ENCODE measurements at regions not wholly inside any gene's neighbourhood (a gene's known extent, or its start where the extent isn't known, plus 50 kb on each side); places are given as distances from the start of the nearest gene placed in this dataset.

GRCh38 chr2:34104601-34105000 is 505.5 kb upstream of the FAM98A start:
- TF ChIP-seq CTCF (IDR thresholded peaks at IDR 0.05; ENCODE audit: insufficient read depth, low read depth, low read length): no peak
- no peak for TF ChIP-seq EZH2 (IDR thresholded peaks at IDR 0.05; ENCODE audit: insufficient read depth, low read length)
